Mesenchymal stem cell (in vitro differentiated cells and primary cell): ENCODE measurements at regions not wholly inside any gene's neighbourhood (a gene's known extent, or its start where the extent isn't known, plus 50 kb on each side); places are given as distances from the start of the nearest gene placed in this dataset.

Experiments used
- DNase-seq: peaks from one replicate; pipeline ENCODE4 v3.0.0-alpha.2; 2013
- H2AFZ ChIP-seq: one replicate; pipeline ENCODE4 v1.6.1; 2013; ENCODE audit warnings: low read depth, mild to moderate bottlenecking, control low read depth, inconsistent platforms, low read length, moderate library complexity
- H2AK5ac ChIP-seq: 2 replicates; pipeline ENCODE4 v1.6.1; 2013; ENCODE audit warnings: low read length, moderate library complexity, mild to moderate bottlenecking, inconsistent platforms; ENCODE audit not compliant: severe bottlenecking
- H2BK120ac ChIP-seq: one replicate; pipeline ENCODE4 v1.6.1; 2013; ENCODE audit warnings: low read depth, mild to moderate bottlenecking, inconsistent platforms, low read length, moderate library complexity
- H2BK12ac ChIP-seq, 2 experiments: one replicate each; pipeline ENCODE4 v1.6.1; 2013; ENCODE audit warnings: inconsistent platforms in 2 of 2, low read length in 2 of 2, mild to moderate bottlenecking in 2 of 2, moderate library complexity in 2 of 2, control low read depth in 1 of 2
- H2BK15ac ChIP-seq: one replicate; pipeline ENCODE4 v1.6.1; 2013; ENCODE audit warnings: mild to moderate bottlenecking, low read depth, inconsistent platforms; ENCODE audit not compliant: poor library complexity, severe bottlenecking
- H2BK5ac ChIP-seq: 2 replicates; pipeline ENCODE4 v1.6.1; 2013; ENCODE audit warnings: low read depth, mild to moderate bottlenecking, low read length, control low read depth, inconsistent platforms; ENCODE audit not compliant: poor library complexity, severe bottlenecking
- H3K14ac ChIP-seq, 2 experiments: one replicate each; pipeline ENCODE4 v1.6.1; 2013; ENCODE audit warnings: inconsistent platforms in 2 of 2, low read length in 2 of 2, control low read depth in 1 of 2, mild to moderate bottlenecking in 1 of 2, moderate library complexity in 1 of 2
- H3K18ac ChIP-seq, 2 experiments: one replicate each; pipeline ENCODE4 v1.6.1; 2013; ENCODE audit warnings: inconsistent platforms in 2 of 2, low read length in 2 of 2, control low read depth in 1 of 2, low read depth in 1 of 2, mild to moderate bottlenecking in 1 of 2
- H3K23ac ChIP-seq, 2 experiments: one replicate each; pipeline ENCODE4 v1.6.1; 2013; ENCODE audit warnings: inconsistent platforms in 2 of 2, low read length in 2 of 2, mild to moderate bottlenecking in 2 of 2, moderate library complexity in 2 of 2, control low read depth in 1 of 2
- H3K27ac ChIP-seq: 2 replicates; pipeline ENCODE4 v1.5.1; 2013; ENCODE audit warnings: mild to moderate bottlenecking, moderate library complexity, low read length, control low read depth, inconsistent platforms; ENCODE audit not compliant: poor library complexity, severe bottlenecking
- H3K27me3 ChIP-seq, 2 experiments: 2 replicates each; pipeline versions ENCODE4 v1.6.1 to v1.7.0; 2013; ENCODE audit warnings: low read length in 2 of 2, mild to moderate bottlenecking in 2 of 2, moderate library complexity in 2 of 2, control low read depth in 1 of 2, inconsistent platforms in 1 of 2; ENCODE audit not compliant: control insufficient read depth in 1 of 2, insufficient read depth in 1 of 2
- H3K36me3 ChIP-seq, 2 experiments: 2 replicates each; pipeline versions ENCODE4 v1.6.1 to v1.7.0; 2013; ENCODE audit warnings: low read length in 2 of 2, control low read depth in 1 of 2, inconsistent platforms in 1 of 2, low read depth in 1 of 2, mild to moderate bottlenecking in 1 of 2; ENCODE audit not compliant: insufficient read depth in 2 of 2, control insufficient read depth in 1 of 2
- H3K4ac ChIP-seq, 2 experiments: one replicate each; pipeline ENCODE4 v1.6.1; 2013; ENCODE audit warnings: inconsistent platforms in 2 of 2, low read length in 2 of 2, mild to moderate bottlenecking in 2 of 2, moderate library complexity in 2 of 2, control low read depth in 1 of 2, low read depth in 1 of 2
- H3K4me1 ChIP-seq: 2 replicates; pipeline ENCODE4 v1.6.1; 2013; ENCODE audit warnings: low read depth, low read length, control low read depth; ENCODE audit not compliant: control insufficient read depth, insufficient read depth
- H3K4me2 ChIP-seq: 2 replicates; pipeline ENCODE4 v1.6.1; 2013; ENCODE audit warnings: low read length, mild to moderate bottlenecking, inconsistent platforms; ENCODE audit not compliant: poor library complexity, severe bottlenecking
- H3K4me3 ChIP-seq, 2 experiments: 2 replicates each; pipeline versions ENCODE4 v1.5.1 to v1.7.0; 2013; ENCODE audit warnings: low read length in 2 of 2, mild to moderate bottlenecking in 2 of 2, control low read depth in 1 of 2, low read depth in 1 of 2; ENCODE audit not compliant: insufficient read depth in 1 of 2
- H3K79me1 ChIP-seq: replicated peaks from 2 replicates; pipeline ENCODE4 v1.6.1; 2013; ENCODE audit warnings: mild to moderate bottlenecking, control low read depth, low read length, inconsistent platforms; ENCODE audit not compliant: poor library complexity, severe bottlenecking
- H3K9ac ChIP-seq: 2 replicates; pipeline ENCODE4 v1.7.0; 2013; ENCODE audit warnings: mild to moderate bottlenecking, low read length, moderate library complexity
- H3K9me3 ChIP-seq: 2 replicates; pipeline ENCODE4 v1.7.0; 2013; ENCODE audit warnings: mild to moderate bottlenecking, low read length; ENCODE audit not compliant: control insufficient read depth
- H4K8ac ChIP-seq: one replicate; pipeline ENCODE4 v1.6.1; 2013; ENCODE audit warnings: inconsistent platforms, mild to moderate bottlenecking, low read length, moderate library complexity
- H4K91ac ChIP-seq: one replicate; pipeline ENCODE4 v1.6.1; 2013; ENCODE audit warnings: mild to moderate bottlenecking, low read length, inconsistent platforms
- WGBS: methylation state at CpG from one replicate; pipeline ENCODE4 v1.1.7; 2013; ENCODE audit warnings: mixed read lengths; 5-methylcytosine and 5-hydroxymethylcytosine counted together

- Histone ChIP-seq H2BK12ac (no peak overlapping the region), H3K36me3 (no peaks in the 10 kb centered on the region), H2BK5ac (no peak overlapping the region), H3K27ac (no peak overlapping the region), H3K23ac (no peak overlapping the region), H3K4me3 (no peak overlapping the region), H2BK15ac (no peak overlapping the region), H4K91ac (no peak overlapping the region), H3K18ac (no peak overlapping the region), H2AK5ac (no peak overlapping the region), H3K4me2 (no peak overlapping the region), H2AFZ (no peak overlapping the region), H4K8ac (no peak overlapping the region), H3K9me3 (peaks cover 7% of the 10 kb centered on the region), H3K9ac (no peak overlapping the region), H3K4ac (no peak overlapping the region), H3K14ac (no peak overlapping the region), H3K79me1 (no peaks in the 10 kb centered on the region), H3K27me3 (peaks cover 0 to 7% of the 10 kb centered on the region in 2 experiments), H3K4me1 (no peaks in the 10 kb centered on the region), H2BK120ac (no peak overlapping the region)
- DNase-seq, result no peak
- WGBS, result 67% methylated on average over 7 of the region's 9 CpGs
Measured at GRCh38 chr22:48105259-48105658, 1342.8 kb downstream of the TBC1D22A start.

DNA sequence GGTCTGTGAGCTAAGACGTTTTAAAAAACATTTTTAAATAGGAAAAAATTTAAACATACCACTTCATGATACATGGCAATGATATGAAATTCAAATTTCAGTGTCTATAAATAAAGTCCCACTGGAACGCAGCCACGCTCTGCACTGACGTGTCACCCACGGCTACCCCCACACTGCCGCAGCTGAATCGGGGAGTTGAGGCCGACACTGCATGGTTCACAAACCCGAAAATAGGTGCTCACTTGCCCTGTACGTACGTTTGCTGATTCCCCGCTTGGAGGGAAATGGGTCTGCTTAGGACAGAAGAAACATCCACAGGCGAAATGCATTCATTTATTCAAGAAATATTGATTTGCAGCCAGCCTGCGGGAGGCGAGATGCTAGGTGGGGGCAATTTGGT lies 1342.3 kb downstream of the TBC1D22A start:
- no peaks in the 10 kb centered on the region for H3K36me3 ChIP-seq
- H3K4me3 ChIP-seq, result no peak overlapping the region
- no peak overlapping the region for H3K27ac ChIP-seq
- H2BK5ac ChIP-seq, result no peak overlapping the region
- 90% methylated on average over 14 of the region's 15 CpGs for WGBS
- no peak overlapping the region for H2BK12ac ChIP-seq
- H3K18ac ChIP-seq, result no peak overlapping the region
- H2AFZ ChIP-seq, result no peak overlapping the region
- H3K23ac ChIP-seq, result no peak overlapping the region
- H2AK5ac ChIP-seq, result no peak overlapping the region
- no peak overlapping the region for H2BK120ac ChIP-seq
- no peak for DNase-seq
- no peak overlapping the region for H3K9ac ChIP-seq
- H3K9me3 ChIP-seq, result peaks cover 7% of the 10 kb centered on the region
- no peak overlapping the region for H3K14ac ChIP-seq
- peaks cover 0 to 7% of the 10 kb centered on the region in 2 experiments for H3K27me3 ChIP-seq
- H3K4ac ChIP-seq, result no peak overlapping the region
- H3K4me2 ChIP-seq, result no peak overlapping the region
- no peaks in the 10 kb centered on the region for H3K79me1 ChIP-seq
- no peaks in the 10 kb centered on the region for H3K4me1 ChIP-seq
- H2BK15ac ChIP-seq, result no peak overlapping the region
- H4K91ac ChIP-seq, result no peak overlapping the region
- H4K8ac ChIP-seq, result no peak overlapping the region

- Histone ChIP-seq H3K79me1 (no peaks in the 10 kb centered on the region), H3K4me3 (no peak overlapping the region), H3K27ac (no peak overlapping the region), H3K23ac (no peak overlapping the region), H2BK120ac (no peak overlapping the region), H3K4me1 (no peaks in the 10 kb centered on the region), H4K91ac (no peak overlapping the region), H3K27me3 (peaks cover 0 to 7% of the 10 kb centered on the region in 2 experiments), H3K9me3 (peaks cover 7% of the 10 kb centered on the region), H4K8ac (no peak overlapping the region), H3K14ac (no peak overlapping the region), H3K4me2 (no peak overlapping the region), H3K36me3 (no peaks in the 10 kb centered on the region), H3K18ac (no peak overlapping the region), H2AK5ac (no peak overlapping the region), H3K4ac (no peak overlapping the region), H2AFZ (no peak overlapping the region), H2BK15ac (no peak overlapping the region), H2BK12ac (no peak overlapping the region), H2BK5ac (no peak overlapping the region), H3K9ac (no peak overlapping the region)
- 72% methylated on average over 18 of the region's 18 CpGs for WGBS
- no peak for DNase-seq
Measured at GRCh38 chr22:48104102-48104738, 1341.8 kb downstream of the TBC1D22A start.

GRCh38 chr22:48103126-48103875 lies 1340.9 kb downstream of the TBC1D22A start:
- Histone ChIP-seq H3K4me1 (no peaks in the 10 kb centered on the region), H4K91ac (no peak overlapping the region), H3K4me2 (no peak overlapping the region), H2AK5ac (no peak overlapping the region), H3K14ac (no peak overlapping the region), H3K9me3 (no peaks in the 10 kb centered on the region), H3K27ac (no peak overlapping the region), H3K9ac (no peak overlapping the region), H3K18ac (no peak overlapping the region), H2BK120ac (no peak overlapping the region), H4K8ac (no peak overlapping the region), H2AFZ (no peak overlapping the region), H3K23ac (no peak overlapping the region), H3K36me3 (no peaks in the 10 kb centered on the region), H3K79me1 (no peaks in the 10 kb centered on the region), H2BK12ac (no peak overlapping the region), H3K4me3 (no peak overlapping the region), H2BK5ac (no peak overlapping the region), H3K27me3 (peaks cover 0 to 9% of the 10 kb centered on the region in 2 experiments), H2BK15ac (no peak overlapping the region), H3K4ac (no peak overlapping the region)
- DNase-seq, result no peak
- WGBS, result 72% methylated on average over 24 of the region's 24 CpGs
